ENCODE measurements at regions not wholly inside any gene's neighbourhood (a gene's known extent, or its start where the extent isn't known, plus 50 kb on each side); places are given as distances from the start of the nearest gene placed in this dataset.

DNA sequence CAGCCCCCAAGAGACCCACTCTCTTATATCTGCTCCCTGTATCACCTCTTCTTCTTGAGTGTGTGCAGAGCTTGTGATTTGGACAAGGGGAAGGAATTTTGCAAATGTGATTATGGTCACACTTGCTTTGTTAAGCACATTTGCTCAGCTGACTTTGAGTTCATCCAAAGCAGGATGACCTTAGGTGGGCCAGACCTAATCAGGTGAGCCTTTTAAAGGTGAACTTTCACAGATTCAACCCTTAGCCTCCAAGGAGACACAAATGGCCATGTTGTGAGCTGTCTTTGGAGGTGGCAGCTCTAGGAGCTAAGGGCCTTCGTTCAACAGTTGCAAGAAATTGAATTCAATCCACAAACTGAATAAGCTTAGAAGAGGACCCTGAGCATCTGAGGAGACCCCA lies 147.8 kb downstream of the DEFB131A start:
- H3K9me3 ChIP-seq (ENCODE audit: control insufficient read depth, low read depth, low read length), result no peaks in the 10 kb centered on the region
- Mint-ChIP-seq H3K4me1 (no peaks in the 10 kb centered on the region), H3K9me3 (no peaks in the 10 kb centered on the region; a peak in 1 of 5 replicates), H3K4me3 (no peak overlapping the region), H3K27me3 (ENCODE audit: low read depth) (no peaks in the 10 kb centered on the region; the same call in none of the 2 replicates), H3K27ac (peak overlapping the region in 1 of 3 experiments; percentile 82; a peak in 1 of 7 replicates), H3K36me3 (ENCODE audit: insufficient read depth in 1 of 3, low read depth in 3 of 3) (no peaks in the 10 kb centered on the region; a peak in 1 of 7 replicates)
- H4K5ac ChIP-seq (ENCODE audit: insufficient read length, low read depth, low read length), result no peak overlapping the region
- H3K9ac ChIP-seq (ENCODE audit: extremely low read depth, insufficient read length, low read length), result no peak overlapping the region
- no peak overlapping the region for H4K91ac ChIP-seq (ENCODE audit: insufficient read length, low read depth, low read length)
- no peak overlapping the region for H2AK5ac ChIP-seq (ENCODE audit: insufficient read length, low read length)
- H3K79me2 ChIP-seq (ENCODE audit: insufficient read depth, low read length), result no peaks in the 10 kb centered on the region
- no peaks in the 10 kb centered on the region for H3K27me3 ChIP-seq (ENCODE audit: insufficient read depth, low read length)
- no peak overlapping the region for H3K4ac ChIP-seq (ENCODE audit: low read depth, low read length)
- no CpG with 5 or more reads among the region's 1 CpG for WGBS (ENCODE audit: extremely low coverage, insufficient read length, low lambda C conversion rate)
- H3K23ac ChIP-seq (ENCODE audit: insufficient read length, low read depth, low read length), result no peak overlapping the region
- H3K4me2 ChIP-seq (ENCODE audit: insufficient read depth, insufficient read length, low read length), result no peak overlapping the region
- H2BK12ac ChIP-seq (ENCODE audit: insufficient read length, low read depth, low read length), result no peak overlapping the region
- no peak overlapping the region for H2BK120ac ChIP-seq (ENCODE audit: low read depth, low read length, poor library complexity, severe bottlenecking)
- no peak for DNase-seq
- H4K20me1 ChIP-seq (ENCODE audit: control insufficient read depth, insufficient read depth, insufficient read length), result no peaks in the 10 kb centered on the region
- H3K56ac ChIP-seq (ENCODE audit: insufficient read length, low read depth, low read length), result no peak overlapping the region
- H3K14ac ChIP-seq (ENCODE audit: insufficient read depth, low read length), result no peak overlapping the region
- H2BK5ac ChIP-seq (ENCODE audit: insufficient read length, low read length), result no peak overlapping the region
- no peak overlapping the region for H3K18ac ChIP-seq (ENCODE audit: insufficient read length, low read depth, low read length)
- no peaks in the 10 kb centered on the region for H3K23me2 ChIP-seq (ENCODE audit: insufficient read length, low read depth, low read length, poor library complexity, severe bottlenecking)
- no peak overlapping the region for H2BK20ac ChIP-seq (ENCODE audit: low read depth, low read length, poor library complexity, severe bottlenecking)
- H3K27ac ChIP-seq (ENCODE audit: insufficient read length, low read depth, low read length), result no peak overlapping the region
- TF ChIP-seq, protein P1, sequence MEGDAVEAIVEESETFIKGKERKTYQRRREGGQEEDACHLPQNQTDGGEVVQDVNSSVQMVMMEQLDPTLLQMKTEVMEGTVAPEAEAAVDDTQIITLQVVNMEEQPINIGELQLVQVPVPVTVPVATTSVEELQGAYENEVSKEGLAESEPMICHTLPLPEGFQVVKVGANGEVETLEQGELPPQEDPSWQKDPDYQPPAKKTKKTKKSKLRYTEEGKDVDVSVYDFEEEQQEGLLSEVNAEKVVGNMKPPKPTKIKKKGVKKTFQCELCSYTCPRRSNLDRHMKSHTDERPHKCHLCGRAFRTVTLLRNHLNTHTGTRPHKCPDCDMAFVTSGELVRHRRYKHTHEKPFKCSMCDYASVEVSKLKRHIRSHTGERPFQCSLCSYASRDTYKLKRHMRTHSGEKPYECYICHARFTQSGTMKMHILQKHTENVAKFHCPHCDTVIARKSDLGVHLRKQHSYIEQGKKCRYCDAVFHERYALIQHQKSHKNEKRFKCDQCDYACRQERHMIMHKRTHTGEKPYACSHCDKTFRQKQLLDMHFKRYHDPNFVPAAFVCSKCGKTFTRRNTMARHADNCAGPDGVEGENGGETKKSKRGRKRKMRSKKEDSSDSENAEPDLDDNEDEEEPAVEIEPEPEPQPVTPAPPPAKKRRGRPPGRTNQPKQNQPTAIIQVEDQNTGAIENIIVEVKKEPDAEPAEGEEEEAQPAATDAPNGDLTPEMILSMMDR (conservative IDR thresholded peaks at IDR 0.05), result no peak
- H3K79me1 ChIP-seq (ENCODE audit: insufficient read depth, low read depth, low read length, poor library complexity, severe bottlenecking), result no peaks in the 10 kb centered on the region
- H2BK15ac ChIP-seq (ENCODE audit: low read depth, low read length), result no peak overlapping the region
- H3K4me1 ChIP-seq (ENCODE audit: insufficient read depth, low read length), result no peaks in the 10 kb centered on the region
- H4K8ac ChIP-seq (replicated peaks; ENCODE audit: insufficient read length, low read depth, low read length), result no peak overlapping the region
- no peak overlapping the region for H3T11ph ChIP-seq (ENCODE audit: low read length)
- H2AFZ ChIP-seq (ENCODE audit: low read length), result no peak overlapping the region

Measured in H9 (cell line).